Endodermal cell (in vitro differentiated cells): ENCODE measurements at regions not wholly inside any gene's neighbourhood (a gene's known extent, or its start where the extent isn't known, plus 50 kb on each side); places are given as distances from the start of the nearest gene placed in this dataset.
A peak's percentile ranks its signal among the peaks of the same experiment; 100 is the strongest.

Source experiments
- DNase-seq: peaks from one replicate; pipeline ENCODE4 v3.0.0-alpha.2; 2017
- H3K27ac ChIP-seq: 2 replicates; pipeline ENCODE4 v1.5.1; 2013; ENCODE audit warnings: mild to moderate bottlenecking, low read depth, low read length, moderate library complexity
- H3K27me3 ChIP-seq: 2 replicates; pipeline ENCODE4 v1.6.1; 2013; ENCODE audit warnings: mild to moderate bottlenecking, low read length, moderate library complexity; ENCODE audit not compliant: insufficient read depth, control insufficient read depth, poor library complexity, severe bottlenecking
- H3K36me3 ChIP-seq: 2 replicates; pipeline ENCODE4 v1.7.0; 2013; ENCODE audit warnings: mild to moderate bottlenecking, low read length, moderate library complexity; ENCODE audit not compliant: control insufficient read depth, insufficient read depth
- H3K4me1 ChIP-seq: one replicate; pipeline ENCODE4 v1.7.0; 2013; ENCODE audit warnings: low read length; ENCODE audit not compliant: control insufficient read depth, insufficient read depth
- H3K4me3 ChIP-seq: 2 replicates; pipeline ENCODE4 v1.5.1; 2013; ENCODE audit warnings: mild to moderate bottlenecking, low read length, moderate library complexity
- H3K9ac ChIP-seq: 2 replicates; pipeline ENCODE4 v1.6.1; 2013; ENCODE audit warnings: mild to moderate bottlenecking, low read length, moderate library complexity; ENCODE audit not compliant: poor library complexity, severe bottlenecking; ENCODE audit errors: extremely low read depth
- H3K9me3 ChIP-seq: 2 replicates; pipeline ENCODE4 v1.6.1; 2013; ENCODE audit warnings: mild to moderate bottlenecking, low read length, moderate library complexity; ENCODE audit not compliant: control insufficient read depth
- H3K27ac Mint-ChIP-seq: 2 replicates; pipeline ENCODE4 v1.8.0; 2020; ENCODE audit warnings: mixed read lengths
- H3K27me3 Mint-ChIP-seq: 2 replicates; pipeline ENCODE4 v1.8.0; 2021; ENCODE audit warnings: mild to moderate bottlenecking, mixed read lengths; ENCODE audit not compliant: insufficient read depth
- H3K36me3 Mint-ChIP-seq: 2 replicates; pipeline ENCODE4 v1.8.0; 2020; ENCODE audit warnings: low read depth, mixed read lengths
- H3K4me1 Mint-ChIP-seq: 2 replicates; pipeline ENCODE4 v1.8.0; 2020; ENCODE audit warnings: mixed read lengths
- H3K4me3 Mint-ChIP-seq: 2 replicates; pipeline ENCODE4 v1.8.0; 2020; ENCODE audit warnings: mild to moderate bottlenecking, moderate library complexity, mixed read lengths
- H3K9me3 Mint-ChIP-seq: 2 replicates; pipeline ENCODE4 v1.8.0; 2020; ENCODE audit warnings: mild to moderate bottlenecking, mixed read lengths
- CTCF ChIP-seq: fragments of 200-600 bp; sonication (generic); conservative IDR thresholded peaks from 2 replicates; pipeline ENCODE4 v1.5.0; 2021; ENCODE audit warnings: antibody characterized with exemption, mild to moderate bottlenecking
- WGBS, 2 experiments: methylation state at CpG; one replicate each; pipeline versions ENCODE4 v1.1.5 to v1.1.7; 2013; ENCODE audit warnings: missing lambda C conversion rate in 2 of 2, mixed read lengths in 1 of 2; ENCODE audit not compliant: insufficient coverage in 1 of 2, insufficient read length in 1 of 2; 5-methylcytosine and 5-hydroxymethylcytosine counted together

GRCh38 chr1:242718967-242719366 lies 194.5 kb upstream of the PLD5 start:
- 89 to 96% methylated on average over 4 to 6 of the region's 6 CpGs for WGBS, 2 experiments

GRCh38 chr1:242712248-242712647 lies 187.8 kb upstream of the PLD5 start:
- no peak for DNase-seq
- Histone ChIP-seq H3K27me3 (no peaks in the 10 kb centered on the region), H3K4me1 (no peaks in the 10 kb centered on the region), H3K27ac (no peak overlapping the region), H3K9me3 (no peaks in the 10 kb centered on the region), H3K36me3 (no peaks in the 10 kb centered on the region), H3K4me3 (no peak overlapping the region), H3K9ac (no peak overlapping the region)
- Mint-ChIP-seq H3K27me3 (peaks cover 4% of the 10 kb centered on the region), H3K4me3 (no peak overlapping the region), H3K9me3 (peaks cover 3% of the 10 kb centered on the region), H3K36me3 (no peaks in the 10 kb centered on the region), H3K4me1 (no peaks in the 10 kb centered on the region), H3K27ac (no peak overlapping the region)
- no peak for TF ChIP-seq CTCF
- WGBS, 2 experiments: 89 to 93% methylated on average over 4 of the region's 4 CpGs

More at GRCh38 chr1:242718967-242719366, 194.5 kb upstream of the PLD5 start:
- Histone ChIP-seq H3K36me3 (no peaks in the 10 kb centered on the region), H3K4me3 (no peak overlapping the region), H3K27ac (no peak overlapping the region), H3K4me1 (no peaks in the 10 kb centered on the region), H3K9me3 (no peaks in the 10 kb centered on the region), H3K9ac (no peak overlapping the region), H3K27me3 (no peaks in the 10 kb centered on the region)
- peak; percentile 47 for TF ChIP-seq CTCF
- H3K27ac Mint-ChIP-seq: no peak overlapping the region
- DNase-seq: peak; percentile 60
- H3K4me1 Mint-ChIP-seq: no peaks in the 10 kb centered on the region
- H3K27me3 Mint-ChIP-seq: no peaks in the 10 kb centered on the region
- H3K4me3 Mint-ChIP-seq: no peak overlapping the region
- H3K9me3 Mint-ChIP-seq: peaks cover 3% of the 10 kb centered on the region
- no peaks in the 10 kb centered on the region for H3K36me3 Mint-ChIP-seq

GRCh38 chr1:242710847-242711246 lies 186.3 kb upstream of the PLD5 start:
- peaks cover 3% of the 10 kb centered on the region for H3K9me3 Mint-ChIP-seq
- 70 to 83% methylated on average over 1 of the region's 1 CpG for WGBS, 2 experiments

More at GRCh38 chr1:242710847-242711246, 186.3 kb upstream of the PLD5 start:
- Histone ChIP-seq H3K9me3 (no peaks in the 10 kb centered on the region), H3K27ac (no peak overlapping the region), H3K4me3 (no peak overlapping the region), H3K9ac (no peak overlapping the region), H3K27me3 (no peaks in the 10 kb centered on the region), H3K4me1 (no peaks in the 10 kb centered on the region), H3K36me3 (no peaks in the 10 kb centered on the region)
- DNase-seq: no peak
- Mint-ChIP-seq H3K4me3 (no peak overlapping the region), H3K27me3 (peaks cover 4% of the 10 kb centered on the region), H3K4me1 (no peaks in the 10 kb centered on the region), H3K27ac (no peak overlapping the region), H3K36me3 (no peaks in the 10 kb centered on the region)
- no peak for TF ChIP-seq CTCF
